ENCODE measurements at regions not wholly inside any gene's neighbourhood (a gene's known extent, or its start where the extent isn't known, plus 50 kb on each side); places are given as distances from the start of the nearest gene placed in this dataset.

GRCh38 chr1:47549532-47549931, 111.7 kb downstream of the FOXD2 start:
- no peak for TF ChIP-seq CTCF (IDR thresholded peaks at IDR 0.05; ENCODE audit: low read depth, low read length)
- DNase-seq (ENCODE audit: extremely low read depth, low read depth): no peak

- TF ChIP-seq CTCF (IDR thresholded peaks at IDR 0.05; ENCODE audit: low read depth, low read length): no peak
- DNase-seq (ENCODE audit: extremely low read depth, low read depth): no peak
These were observed 113.1 kb downstream of the FOXD2 start for GRCh38 chr1:47550929-47551328.

- no peak for DNase-seq (ENCODE audit: extremely low read depth, low read depth)
- TF ChIP-seq CTCF (IDR thresholded peaks at IDR 0.05; ENCODE audit: low read depth, low read length): no peak
These were observed 114.2 kb downstream of the FOXD2 start for GRCh38 chr1:47551971-47552528.

- TF ChIP-seq CTCF (IDR thresholded peaks at IDR 0.05; ENCODE audit: low read depth, low read length): no peak
- DNase-seq (ENCODE audit: extremely low read depth, low read depth): no peak
These were observed 116.2 kb downstream of the FOXD2 start for GRCh38 chr1:47554082-47554481.

GRCh38 chr1:47554901-47555300, 117.1 kb downstream of the FOXD2 start:
- DNase-seq (ENCODE audit: extremely low read depth, low read depth): no peak

GRCh38 chr1:47555306-47555705, 117.5 kb downstream of the FOXD2 start:
- TF ChIP-seq CTCF (IDR thresholded peaks at IDR 0.05; ENCODE audit: low read depth, low read length): no peak
- no peak for DNase-seq (ENCODE audit: extremely low read depth, low read depth)

More at GRCh38 chr1:47554901-47555300, 117.1 kb downstream of the FOXD2 start:
- TF ChIP-seq CTCF (IDR thresholded peaks at IDR 0.05; ENCODE audit: low read depth, low read length): no peak

- no peak for TF ChIP-seq CTCF (IDR thresholded peaks at IDR 0.05; ENCODE audit: low read depth, low read length)
These were observed 118.2 kb downstream of the FOXD2 start for GRCh38 chr1:47555841-47556560.

More at GRCh38 chr1:47555841-47556560, 118.2 kb downstream of the FOXD2 start:
- no peak for DNase-seq (ENCODE audit: extremely low read depth, low read depth)

All from AG09319 (cell line).